ENCODE measurements at regions not wholly inside any gene's neighbourhood (a gene's known extent, or its start where the extent isn't known, plus 50 kb on each side); places are given as distances from the start of the nearest gene placed in this dataset.

DNA sequence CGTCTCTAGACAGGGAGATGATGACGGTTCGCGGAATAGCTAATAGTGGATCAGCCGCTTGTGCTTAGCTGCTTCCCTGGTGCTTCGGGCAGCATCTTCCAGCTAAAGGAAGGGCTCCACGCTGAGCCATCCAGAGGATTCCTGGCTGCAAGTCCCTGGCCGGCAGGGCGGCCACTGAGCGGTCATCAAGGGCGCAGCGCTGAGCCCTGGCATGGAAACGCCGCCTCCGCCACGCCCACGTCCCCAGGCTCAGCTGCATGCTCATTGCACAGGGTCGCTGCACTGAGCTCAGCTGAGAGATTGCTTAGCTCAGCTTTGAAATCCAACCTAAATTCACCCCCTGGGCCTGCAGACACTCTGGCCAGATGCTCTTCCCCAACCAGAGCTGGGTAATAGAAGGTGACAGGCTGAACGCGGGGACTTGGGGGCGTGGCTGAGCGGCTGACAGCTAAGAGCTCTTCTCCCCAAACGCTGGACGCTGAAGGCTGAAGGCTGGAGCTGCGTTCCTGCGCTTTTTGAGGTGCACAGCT lies 118.2 kb upstream of the KIT start:
- TF ChIP-seq EZH2 (IDR thresholded peaks at IDR 0.05; ENCODE audit: insufficient read depth, poor library complexity, severe bottlenecking) = no peak
- no peak for TF ChIP-seq EZH2phosphoT487 (IDR thresholded peaks at IDR 0.05; ENCODE audit: insufficient read depth, low read depth)
